ENCODE measurements at regions not wholly inside any gene's neighbourhood (a gene's known extent, or its start where the extent isn't known, plus 50 kb on each side); places are given as distances from the start of the nearest gene placed in this dataset.

DNA sequence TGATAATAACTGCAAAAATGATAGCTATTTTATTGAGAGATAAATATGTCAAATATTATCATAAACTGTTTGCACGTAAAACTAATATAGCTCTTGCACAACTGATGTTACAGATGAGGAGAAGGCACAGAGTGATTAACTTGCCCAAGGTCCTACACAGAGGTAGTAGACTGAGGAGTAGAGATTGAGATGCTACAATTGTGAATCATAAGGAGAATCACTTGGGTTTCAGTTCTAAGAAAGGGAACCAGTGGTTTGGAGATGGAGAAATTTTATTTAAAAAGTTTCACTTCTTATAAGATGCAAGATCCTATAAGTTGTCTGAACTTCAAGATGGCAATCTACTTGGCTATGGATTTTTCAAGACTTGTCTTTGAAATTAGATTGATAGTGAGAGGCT, 224.8 kb upstream of the RAG2 start:
- no peak overlapping the region for H2AFZ ChIP-seq (ENCODE audit: low read depth, low read length)
- H3K27me3 ChIP-seq (ENCODE audit: insufficient read depth, low read length) = no peaks in the 10 kb centered on the region
- no peaks in the 10 kb centered on the region for H3K9me3 ChIP-seq (ENCODE audit: low read length)
- H3K36me3 ChIP-seq (ENCODE audit: insufficient read depth, low read length) = no peaks in the 10 kb centered on the region
- H3K4me1 ChIP-seq (ENCODE audit: insufficient read depth, low read length) = no peaks in the 10 kb centered on the region
- H3K4me3 ChIP-seq (ENCODE audit: low read length) = no peak overlapping the region

DNA sequence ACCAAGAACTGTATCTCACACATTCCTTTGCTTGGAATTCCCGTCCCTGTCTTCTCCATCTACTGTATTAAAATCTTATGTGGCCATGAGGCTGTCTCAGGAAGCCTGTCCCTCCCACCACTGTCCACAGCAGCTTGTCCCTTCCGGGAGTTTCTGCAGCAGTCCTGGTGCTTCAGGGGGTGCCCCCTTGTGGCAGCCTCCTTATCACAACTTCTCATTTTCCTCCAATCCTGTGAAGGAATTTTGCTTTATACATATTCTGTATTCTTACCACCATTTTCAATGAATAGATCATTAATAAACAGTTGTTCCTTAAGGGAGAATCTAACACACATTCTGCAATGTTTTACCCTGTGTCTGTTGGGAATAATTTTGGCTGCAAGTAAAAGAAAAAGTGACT, 220.4 kb upstream of the RAG2 start:
- Histone ChIP-seq H3K27me3 (ENCODE audit: insufficient read depth, low read length) (no peaks in the 10 kb centered on the region), H3K4me3 (ENCODE audit: low read length) (no peak overlapping the region), H3K36me3 (ENCODE audit: insufficient read depth, low read length) (no peaks in the 10 kb centered on the region), H3K4me1 (ENCODE audit: insufficient read depth, low read length) (no peaks in the 10 kb centered on the region), H3K9me3 (ENCODE audit: low read length) (no peaks in the 10 kb centered on the region), H2AFZ (ENCODE audit: low read depth, low read length) (no peak overlapping the region)

- H3K9me3 ChIP-seq (ENCODE audit: low read length) = no peaks in the 10 kb centered on the region
- no peaks in the 10 kb centered on the region for H3K4me1 ChIP-seq (ENCODE audit: insufficient read depth, low read length)
- H2AFZ ChIP-seq (ENCODE audit: low read depth, low read length) = no peak overlapping the region
- H3K36me3 ChIP-seq (ENCODE audit: insufficient read depth, low read length) = no peaks in the 10 kb centered on the region
- H3K27me3 ChIP-seq (ENCODE audit: insufficient read depth, low read length) = no peaks in the 10 kb centered on the region
- no peak overlapping the region for H3K4me3 ChIP-seq (ENCODE audit: low read length)
These were observed 219.4 kb upstream of the RAG2 start for GRCh38 chr11:36817336-36817965.

- Histone ChIP-seq H3K27me3 (ENCODE audit: insufficient read depth, low read length) (no peaks in the 10 kb centered on the region), H2AFZ (ENCODE audit: low read depth, low read length) (no peak overlapping the region), H3K4me1 (ENCODE audit: insufficient read depth, low read length) (no peaks in the 10 kb centered on the region), H3K36me3 (ENCODE audit: insufficient read depth, low read length) (no peaks in the 10 kb centered on the region), H3K4me3 (ENCODE audit: low read length) (no peak overlapping the region), H3K9me3 (ENCODE audit: low read length) (no peaks in the 10 kb centered on the region)
These were observed 211.3 kb upstream of the RAG2 start for GRCh38 chr11:36809303-36809702.

- Histone ChIP-seq H3K36me3 (ENCODE audit: insufficient read depth, low read length) (no peaks in the 10 kb centered on the region), H3K9me3 (ENCODE audit: low read length) (no peaks in the 10 kb centered on the region), H3K4me3 (ENCODE audit: low read length) (no peak overlapping the region), H3K4me1 (ENCODE audit: insufficient read depth, low read length) (no peaks in the 10 kb centered on the region), H3K27me3 (ENCODE audit: insufficient read depth, low read length) (no peaks in the 10 kb centered on the region), H2AFZ (ENCODE audit: low read depth, low read length) (no peak overlapping the region)
These were observed 209.8 kb upstream of the RAG2 start for GRCh38 chr11:36807871-36808270.

GRCh38 chr11:36803084-36803483, 205.0 kb upstream of the RAG2 start:
- Histone ChIP-seq H3K4me3 (ENCODE audit: low read length) (no peak overlapping the region), H3K4me1 (ENCODE audit: insufficient read depth, low read length) (no peaks in the 10 kb centered on the region), H3K36me3 (ENCODE audit: insufficient read depth, low read length) (no peaks in the 10 kb centered on the region), H3K27me3 (ENCODE audit: insufficient read depth, low read length) (no peaks in the 10 kb centered on the region), H2AFZ (ENCODE audit: low read depth, low read length) (no peak overlapping the region), H3K9me3 (ENCODE audit: low read length) (no peaks in the 10 kb centered on the region)

- H3K4me3 ChIP-seq (ENCODE audit: low read length) = no peak overlapping the region
These were observed 195.2 kb upstream of the RAG2 start for GRCh38 chr11:36792996-36793914.

DNA sequence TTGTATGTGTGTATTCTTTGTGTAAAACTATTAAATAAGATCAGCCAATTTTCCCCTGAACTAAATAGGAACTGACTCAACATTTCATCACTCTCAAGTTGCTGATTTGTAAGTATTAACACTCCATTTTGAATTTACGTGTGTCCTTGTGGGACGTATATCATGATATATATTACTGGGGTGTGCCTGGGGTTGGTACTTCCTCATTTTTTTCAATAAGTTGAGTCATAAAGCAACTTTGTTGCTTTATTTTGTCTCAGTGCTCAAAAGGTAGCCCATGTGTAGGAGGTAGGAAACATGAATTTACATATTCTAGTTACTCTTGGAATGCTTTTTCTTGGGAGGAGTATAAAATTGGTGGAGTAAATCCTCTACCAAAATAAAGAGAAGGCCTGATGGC, 193.9 kb upstream of the RAG2 start:
- Histone ChIP-seq H3K36me3 (ENCODE audit: insufficient read depth, low read length) (no peaks in the 10 kb centered on the region), H3K27me3 (ENCODE audit: insufficient read depth, low read length) (no peaks in the 10 kb centered on the region), H3K4me3 (ENCODE audit: low read length) (no peak overlapping the region), H2AFZ (ENCODE audit: low read depth, low read length) (no peak overlapping the region), H3K4me1 (ENCODE audit: insufficient read depth, low read length) (peaks cover 3% of the 10 kb centered on the region), H3K9me3 (ENCODE audit: low read length) (no peaks in the 10 kb centered on the region)

More at GRCh38 chr11:36792996-36793914, 195.2 kb upstream of the RAG2 start:
- Histone ChIP-seq H2AFZ (ENCODE audit: low read depth, low read length) (peak overlapping the region; percentile 59), H3K36me3 (ENCODE audit: insufficient read depth, low read length) (no peaks in the 10 kb centered on the region), H3K4me1 (ENCODE audit: insufficient read depth, low read length) (peaks cover 3% of the 10 kb centered on the region), H3K9me3 (ENCODE audit: low read length) (no peaks in the 10 kb centered on the region), H3K27me3 (ENCODE audit: insufficient read depth, low read length) (no peaks in the 10 kb centered on the region)

DNA sequence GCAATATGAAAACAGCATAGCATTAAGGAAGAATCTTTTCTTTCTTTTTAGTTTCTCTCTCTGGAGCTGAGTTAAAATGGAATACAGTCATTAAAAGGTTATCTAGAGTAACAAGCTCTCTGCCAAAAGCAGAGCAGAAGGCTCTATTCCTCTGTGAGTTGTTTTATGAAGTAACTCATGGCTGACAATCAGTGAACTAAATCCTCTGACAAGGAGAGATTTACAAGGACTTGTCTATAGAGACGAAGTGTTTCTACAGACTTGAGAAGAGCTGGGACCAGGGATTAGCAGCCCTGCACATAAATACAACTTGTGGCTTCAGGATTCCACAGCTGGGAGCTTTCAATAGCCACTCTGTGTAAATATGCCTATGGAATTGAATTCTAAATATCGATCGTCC, 192.5 kb upstream of the RAG2 start:
- H3K9me3 ChIP-seq (ENCODE audit: low read length) = no peaks in the 10 kb centered on the region
- H2AFZ ChIP-seq (ENCODE audit: low read depth, low read length) = no peak overlapping the region
- peaks cover 3% of the 10 kb centered on the region for H3K4me1 ChIP-seq (ENCODE audit: insufficient read depth, low read length)
- no peaks in the 10 kb centered on the region for H3K36me3 ChIP-seq (ENCODE audit: insufficient read depth, low read length)
- no peak overlapping the region for H3K4me3 ChIP-seq (ENCODE audit: low read length)
- no peaks in the 10 kb centered on the region for H3K27me3 ChIP-seq (ENCODE audit: insufficient read depth, low read length)

DNA sequence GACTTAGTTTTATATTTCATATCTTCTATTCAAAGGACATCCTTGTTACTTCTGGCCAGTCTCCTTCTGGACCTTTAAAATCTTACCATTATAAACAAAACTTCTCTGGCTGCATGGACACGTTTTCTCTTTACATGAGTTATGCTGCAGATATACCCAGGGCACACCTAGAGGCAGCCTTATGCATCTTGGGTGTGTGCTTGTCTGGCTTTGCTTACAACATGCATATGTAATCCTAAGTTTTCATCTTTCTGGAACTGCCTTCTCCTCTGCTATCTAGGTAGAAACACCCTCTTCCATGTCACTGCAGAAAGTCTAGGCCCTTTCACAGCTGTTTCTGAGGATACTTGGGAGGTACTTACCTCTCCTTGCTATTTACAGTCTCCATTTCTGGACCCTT, 185.8 kb upstream of the RAG2 start:
- H3K27me3 ChIP-seq (ENCODE audit: insufficient read depth, low read length) = no peaks in the 10 kb centered on the region
- H3K4me3 ChIP-seq (ENCODE audit: low read length) = no peak overlapping the region
- H2AFZ ChIP-seq (ENCODE audit: low read depth, low read length) = no peak overlapping the region
- H3K36me3 ChIP-seq (ENCODE audit: insufficient read depth, low read length) = no peaks in the 10 kb centered on the region
- no peaks in the 10 kb centered on the region for H3K4me1 ChIP-seq (ENCODE audit: insufficient read depth, low read length)
- H3K9me3 ChIP-seq (ENCODE audit: low read length) = no peaks in the 10 kb centered on the region

- Histone ChIP-seq H3K27me3 (ENCODE audit: insufficient read depth, low read length) (peaks cover 2% of the 10 kb centered on the region), H2AFZ (ENCODE audit: low read depth, low read length) (no peak overlapping the region), H3K4me3 (ENCODE audit: low read length) (no peak overlapping the region), H3K4me1 (ENCODE audit: insufficient read depth, low read length) (no peaks in the 10 kb centered on the region), H3K36me3 (ENCODE audit: insufficient read depth, low read length) (no peaks in the 10 kb centered on the region), H3K9me3 (ENCODE audit: low read length) (no peaks in the 10 kb centered on the region)
These were observed 181.8 kb upstream of the RAG2 start for GRCh38 chr11:36779791-36780190.

- Histone ChIP-seq H2AFZ (ENCODE audit: low read depth, low read length) (no peak overlapping the region), H3K9me3 (ENCODE audit: low read length) (no peaks in the 10 kb centered on the region), H3K4me3 (ENCODE audit: low read length) (no peak overlapping the region), H3K27me3 (ENCODE audit: insufficient read depth, low read length) (peaks cover 2% of the 10 kb centered on the region), H3K4me1 (ENCODE audit: insufficient read depth, low read length) (no peaks in the 10 kb centered on the region), H3K36me3 (ENCODE audit: insufficient read depth, low read length) (no peaks in the 10 kb centered on the region)
These were observed 179.3 kb upstream of the RAG2 start for GRCh38 chr11:36777311-36777710.

- Histone ChIP-seq H3K36me3 (ENCODE audit: insufficient read depth, low read length) (no peaks in the 10 kb centered on the region), H2AFZ (ENCODE audit: low read depth, low read length) (no peak overlapping the region), H3K4me1 (ENCODE audit: insufficient read depth, low read length) (no peaks in the 10 kb centered on the region), H3K4me3 (ENCODE audit: low read length) (no peak overlapping the region), H3K9me3 (ENCODE audit: low read length) (no peaks in the 10 kb centered on the region), H3K27me3 (ENCODE audit: insufficient read depth, low read length) (peaks cover 4% of the 10 kb centered on the region)
These were observed 177.7 kb upstream of the RAG2 start for GRCh38 chr11:36775756-36776155.
